HCT116 (cell line): ENCODE measurements at regions not wholly inside any gene's neighbourhood (a gene's known extent, or its start where the extent isn't known, plus 50 kb on each side); places are given as distances from the start of the nearest gene placed in this dataset.

Experiments used
- ATAC-seq: fragments of 200-7000 bp; cut with Tn5 transposase; 2 replicates; pipeline ENCODE4 v1.9.1; 2020; ENCODE audit warnings: mild to moderate bottlenecking, moderate library complexity
- BruUV-seq: library from RNA; stranded (reverse); fragments of 400-500 nt; replicated peaks from 2 replicates; lab custom pipeline; 2021; lab: Mats Ljungman, UMichigan
- CTCF ChIA-PET: fragments of 300-600 bp; sonication (Branson Sonifier 250); formaldehyde crosslinking; loops from one replicate; lab custom pipeline; 2021; ENCODE audit warnings: antibody characterized with exemption; lab: Charles Lee
- POLR2A ChIA-PET: fragments of 300-600, 350-600 bp; sonication (Branson Sonifier 250); formaldehyde crosslinking; loops from one replicate; lab custom pipeline; 2021; ENCODE audit warnings: antibody characterized with exemption; lab: Charles Lee
- RAD21 ChIA-PET, 2 experiments: fragments of 300-600 bp; sonication (Branson Sonifier 250); formaldehyde crosslinking; loops; one replicate each; lab custom pipeline; 2023; ENCODE audit warnings: low total read pairs in 2 of 2; ENCODE audit not compliant: uncharacterized antibody in 2 of 2, unreplicated experiment in 2 of 2, low non-redundant PET in 1 of 2; lab: Charles Lee
- DNase-seq: peaks from one replicate; pipeline ENCODE4 v3.0.0-alpha.2; 2010; ENCODE audit warnings: low read depth, low spot score
- H2AFZ ChIP-seq: fragments of 200-600 bp; shearing (Covaris generic), sonication (generic); 2 replicates; pipeline ENCODE4 v1.6.1; 2017; ENCODE audit warnings: low read depth, mixed run types, mixed read lengths, antibody characterized with exemption, low read length; ENCODE audit not compliant: poor library complexity, severe bottlenecking
- H3K27ac ChIP-seq: 2 replicates; pipeline ENCODE4 v1.5.1; 2012; ENCODE audit warnings: low read depth, low read length
- H3K27me3 ChIP-seq: fragments of 200-600 bp; sonication (generic); 2 replicates; pipeline ENCODE4 v1.6.1; 2016; ENCODE audit warnings: mixed run types, low read length, mixed read lengths; ENCODE audit not compliant: insufficient read depth
- H3K36me3 ChIP-seq, 2 experiments: fragments of 200-500 bp in 1 of 2; fragments of 200-600 bp in 1 of 2; sonication (Bioruptor generic) in 1 of 2; sonication (generic) in 1 of 2; 2 replicates each; pipeline versions ENCODE4 v1.5.1 to v1.6.1; 2014 to 2016; ENCODE audit warnings: low read length in 2 of 2, inconsistent platforms in 1 of 2, mixed read lengths in 1 of 2, mixed run types in 1 of 2; ENCODE audit not compliant: insufficient read depth in 2 of 2, control insufficient read depth in 1 of 2
- H3K4me1 ChIP-seq, 2 experiments: fragments of 200-600 bp in 1 of 2; sonication (generic) in 1 of 2; 2 replicates each; pipeline versions ENCODE4 v1.5.1 to v1.6.1; 2012 to 2017; ENCODE audit warnings: low read length in 2 of 2, inconsistent platforms in 1 of 2, mild to moderate bottlenecking in 1 of 2, mixed read lengths in 1 of 2, mixed run types in 1 of 2, moderate library complexity in 1 of 2; ENCODE audit not compliant: insufficient read depth in 2 of 2, control insufficient read depth in 1 of 2
- H3K4me2 ChIP-seq: fragments of 200-600 bp; sonication (generic); 2 replicates; pipeline ENCODE4 v1.6.1; 2017; ENCODE audit warnings: mixed run types, low read length, mixed read lengths
- H3K4me3 ChIP-seq, 2 experiments: fragments of 200-600 bp in 1 of 2; sonication (generic) in 1 of 2; replicated peaks in 1 of 2; 2 replicates each; pipeline ENCODE4 v1.5.1; 2011 to 2016; ENCODE audit warnings: low read length in 2 of 2, control low read depth in 1 of 2, low read depth in 1 of 2, mild to moderate bottlenecking in 1 of 2, mixed read lengths in 1 of 2, mixed run types in 1 of 2
- H3K79me2 ChIP-seq: fragments of 200-600 bp; sonication (generic); 2 replicates; pipeline ENCODE4 v1.6.1; 2017; ENCODE audit warnings: mild to moderate bottlenecking, mixed run types, low read length, moderate library complexity, mixed read lengths; ENCODE audit not compliant: insufficient read depth
- H3K9ac ChIP-seq: fragments of 200-600 bp; sonication (generic); 2 replicates; pipeline ENCODE4 v1.6.1; 2016; ENCODE audit warnings: low read length, mixed read lengths
- H3K9me2 ChIP-seq: fragments of 200-600 bp; sonication (generic), shearing (Covaris generic); 2 replicates; pipeline ENCODE4 v1.6.1; 2017; ENCODE audit warnings: mixed run types, mild to moderate bottlenecking, moderate library complexity; ENCODE audit not compliant: insufficient read depth
- H3K9me3 ChIP-seq, 2 experiments: fragments of 200-500 bp in 1 of 2; fragments of 200-600 bp in 1 of 2; sonication (Bioruptor generic) in 1 of 2; sonication (generic) in 1 of 2; 2 replicates each; pipeline ENCODE4 v1.6.1; 2014 to 2017; ENCODE audit warnings: low read length in 2 of 2, mixed read lengths in 2 of 2, inconsistent platforms in 1 of 2, low read depth in 1 of 2, mild to moderate bottlenecking in 1 of 2, mixed run types in 1 of 2, moderate library complexity in 1 of 2; ENCODE audit not compliant: control insufficient read depth in 1 of 2, insufficient read depth in 1 of 2
- H4K20me1 ChIP-seq: fragments of 200-600 bp; sonication (generic), shearing (Covaris generic); 2 replicates; pipeline ENCODE4 v1.6.1; 2017; ENCODE audit warnings: mixed run types, mild to moderate bottlenecking, moderate library complexity; ENCODE audit not compliant: insufficient read depth
- ATF3 ChIP-seq: IDR thresholded peaks from 2 replicates; pipeline ENCODE4 v1.6.1; 2012
- CBX3 ChIP-seq: IDR thresholded peaks from 2 replicates; pipeline ENCODE4 v1.6.1; 2012; ENCODE audit warnings: low read depth
- CEBPB ChIP-seq: IDR thresholded peaks from 2 replicates; pipeline ENCODE4 v1.6.1; 2012; ENCODE audit warnings: low read depth
- CTCF ChIP-seq, 3 experiments: fragments of 200-600 bp in 1 of 3; sonication (generic) in 1 of 3; IDR thresholded peaks in 2 of 3; conservative IDR thresholded peaks in 1 of 3; 2 replicates each; pipeline ENCODE4 v1.5.1; 2012 to 2017; ENCODE audit warnings: low read depth in 2 of 3, low read length in 2 of 3, antibody characterized with exemption in 1 of 3, borderline replicate concordance in 1 of 3, control low read depth in 1 of 3, mild to moderate bottlenecking in 1 of 3, mixed read lengths in 1 of 3, mixed run types in 1 of 3, moderate library complexity in 1 of 3; ENCODE audit not compliant: insufficient read depth in 1 of 3
- EGR1 ChIP-seq: IDR thresholded peaks from 2 replicates; pipeline ENCODE4 v1.6.1; 2012; ENCODE audit warnings: low read depth
- ELF1 ChIP-seq: IDR thresholded peaks from 2 replicates; pipeline ENCODE4 v1.6.1; 2012; ENCODE audit warnings: low read depth, borderline replicate concordance
- FOSL1 ChIP-seq: IDR thresholded peaks from 2 replicates; pipeline ENCODE4 v1.6.1; 2012; ENCODE audit warnings: low read depth
- JUND ChIP-seq: IDR thresholded peaks from 2 replicates; pipeline ENCODE4 v1.6.1; 2012
- POLR2A ChIP-seq: IDR thresholded peaks from 2 replicates; pipeline ENCODE4 v1.7.0; 2011; ENCODE audit warnings: borderline replicate concordance; ENCODE audit not compliant: insufficient read depth, insufficient read length; ENCODE audit errors: extremely low read depth
- POLR2AphosphoS5 ChIP-seq: IDR thresholded peaks from 2 replicates; pipeline ENCODE4 v1.6.1; 2011; ENCODE audit warnings: mild to moderate bottlenecking, low read depth, low read length, moderate library complexity
- RAD21 ChIP-seq: IDR thresholded peaks from 2 replicates; pipeline ENCODE4 v1.6.1; 2012; ENCODE audit warnings: low read depth, mild to moderate bottlenecking
- SIN3A ChIP-seq: IDR thresholded peaks from 2 replicates; pipeline ENCODE4 v1.6.1; 2012; ENCODE audit warnings: low read depth
- SP1 ChIP-seq: IDR thresholded peaks from 2 replicates; pipeline ENCODE4 v1.6.1; 2012; ENCODE audit warnings: low read depth
- SRF ChIP-seq: IDR thresholded peaks from 2 replicates; pipeline ENCODE4 v1.6.1; 2012; ENCODE audit warnings: low read depth
- TCF7L2 ChIP-seq: IDR thresholded peaks from 2 replicates; pipeline ENCODE4 v1.7.0; 2011; ENCODE audit warnings: borderline replicate concordance, inconsistent platforms; ENCODE audit not compliant: insufficient read depth, insufficient read length; ENCODE audit errors: extremely low read depth
- ZBTB33 ChIP-seq: IDR thresholded peaks from 2 replicates; pipeline ENCODE4 v1.6.1; 2011; ENCODE audit warnings: mild to moderate bottlenecking, low read length, moderate library complexity; ENCODE audit not compliant: insufficient replicate concordance; ENCODE audit errors: extremely low read depth
- ZFX ChIP-seq: fragments of 450-650 bp; IDR thresholded peaks from 2 replicates; pipeline ENCODE4 v1.6.1; 2017
- ZNF274 ChIP-seq: fragments of 200-500 bp; sonication (Bioruptor generic); IDR thresholded peaks from 2 replicates; pipeline ENCODE4 v1.6.1; 2014; ENCODE audit warnings: mild to moderate bottlenecking, low read depth, low read length, inconsistent platforms
- intact Hi-C: fragments of 100-400 bp; cut with micrococcal nuclease; formaldehyde crosslinking; loops from 2 replicates; pipeline ENCODE4 v1.10.0; 2022

- Histone ChIP-seq H3K9ac (no peak overlapping the region), H2AFZ (no peak overlapping the region), H3K4me1 (no peaks in the 10 kb centered on the region), H4K20me1 (no peaks in the 10 kb centered on the region), H3K9me3 (no peaks in the 10 kb centered on the region), H3K27me3 (peaks cover 34% of the 10 kb centered on the region), H3K36me3 (no peaks in the 10 kb centered on the region), H3K4me2 (no peak overlapping the region), H3K4me3 (no peak overlapping the region), H3K27ac (no peak overlapping the region), H3K79me2 (no peaks in the 10 kb centered on the region), H3K9me2 (no peaks in the 10 kb centered on the region)
- DNase-seq, result no peak
- POLR2A ChIA-PET, result no interaction called here
- no peak for ATAC-seq
- CTCF ChIA-PET, result interaction anchor here (2.2 kb wide), 1 partner anchor 220 kb away, joined by 8 read pairs; no protein-coding TSS in a partner anchor
- RAD21 ChIA-PET, result no interaction called here
- no TSS peak for BruUV-seq
- TF ChIP-seq TCF7L2 (no peak), SIN3A (no peak), ZFX (no peak), POLR2A (no peak), SP1 (no peak)
- TF ChIP-seq, all 23 proteins: peak for 0
- intact Hi-C loops, result no loop called here
These were observed 52.1 kb upstream of the LMX1B start for GRCh38 chr9:126561582-126561981.

- RAD21 ChIA-PET, result no interaction called here
- Histone ChIP-seq H4K20me1 (no peaks in the 10 kb centered on the region), H3K4me2 (no peak overlapping the region), H3K9ac (no peak overlapping the region), H3K27me3 (peaks cover 34% of the 10 kb centered on the region), H3K27ac (no peak overlapping the region), H3K9me2 (no peaks in the 10 kb centered on the region), H3K79me2 (no peaks in the 10 kb centered on the region), H3K36me3 (no peaks in the 10 kb centered on the region), H3K4me3 (no peak overlapping the region), H3K9me3 (no peaks in the 10 kb centered on the region), H3K4me1 (no peaks in the 10 kb centered on the region), H2AFZ (no peak overlapping the region)
- CTCF ChIA-PET, result interaction anchor here (0.6 to 2.2 kb wide), 2 partner anchors 218 to 1161 kb away, joined by 3 to 8 read pairs; no protein-coding TSS in a partner anchor
- BruUV-seq, result no TSS peak
- POLR2A ChIA-PET, result no interaction called here
- DNase-seq (no peak), ATAC-seq (no peak)
- intact Hi-C loops, result no loop called here
- TF ChIP-seq ELF1, result no peak
- no peak for TF ChIP-seq RAD21
- TF ChIP-seq TCF7L2, result no peak
- TF ChIP-seq POLR2AphosphoS5, result no peak
- TF ChIP-seq ZNF274, result no peak
- TF ChIP-seq CTCF (IDR thresholded peaks at IDR 0.05 in 2 of 3, conservative IDR thresholded peaks at IDR 0.05 in 1 of 3; ENCODE audit: borderline replicate concordance in 1 of 3, insufficient read depth in 1 of 3, low read depth in 2 of 3, low read length in 2 of 3), result no peak
- TF ChIP-seq POLR2A, result no peak
- no peak for TF ChIP-seq FOSL1
- no peak for TF ChIP-seq JUND
- TF ChIP-seq ZBTB33, result no peak
- TF ChIP-seq EGR1, result no peak
- no peak for TF ChIP-seq SRF
- TF ChIP-seq CEBPB, result no peak
- no peak for TF ChIP-seq SIN3A
- TF ChIP-seq ATF3, result no peak
- TF ChIP-seq SP1, result no peak
- no peak for TF ChIP-seq CBX3
These were observed 50.2 kb upstream of the LMX1B start for GRCh38 chr9:126563556-126563955.
